ENCODE measurements at regions not wholly inside any gene's neighbourhood (a gene's known extent, or its start where the extent isn't known, plus 50 kb on each side); places are given as distances from the start of the nearest gene placed in this dataset.

- H3K27ac ChIP-seq (replicated peaks; ENCODE audit: low read length), result no peak overlapping the region
- no peak overlapping the region for H3K4ac ChIP-seq (ENCODE audit: low read length)
- H3K4me3 ChIP-seq (ENCODE audit: low read length in 2 of 2), result no peak overlapping the region
- no peaks in the 10 kb centered on the region for H3K27me3 ChIP-seq (ENCODE audit: control insufficient read depth in 3 of 3, insufficient read depth in 3 of 3, low read depth in 1 of 3, low read length in 3 of 3)
- WGBS, 2 donors (ENCODE audit: extremely low coverage in 2 of 2, insufficient read length in 2 of 2, insufficient replicate concordance in 1 of 2), result no CpG with 5 or more reads among the region's 11 CpGs
- H4K91ac ChIP-seq (ENCODE audit: low read depth, low read length, poor library complexity), result no peak overlapping the region
- H3K14ac ChIP-seq (ENCODE audit: low read length), result no peak overlapping the region
- H3K36me3 ChIP-seq (replicated peaks in 1 of 2; ENCODE audit: control insufficient read depth in 2 of 2, insufficient read depth in 2 of 2, low read length in 2 of 2), result no peaks in the 10 kb centered on the region
- no peak overlapping the region for H4K8ac ChIP-seq (ENCODE audit: low read depth, low read length)
- H2AFZ ChIP-seq (ENCODE audit: low read length), result peak overlapping the region; percentile 36
- no peak overlapping the region for H2AK5ac ChIP-seq (ENCODE audit: low read depth, low read length)
- H3K23ac ChIP-seq (ENCODE audit: low read depth, low read length, poor library complexity), result no peak overlapping the region
- H3K79me1 ChIP-seq (ENCODE audit: low read depth, low read length), result no peaks in the 10 kb centered on the region
- H2BK120ac ChIP-seq (ENCODE audit: low read depth, low read length), result no peak overlapping the region
- no peak overlapping the region for H2BK15ac ChIP-seq (ENCODE audit: low read length)
- H3K9me3 ChIP-seq (replicated peaks in 1 of 2; ENCODE audit: control insufficient read depth in 2 of 2, insufficient read depth in 1 of 2, low read depth in 1 of 2, low read length in 2 of 2), result no peaks in the 10 kb centered on the region
- H3K18ac ChIP-seq (ENCODE audit: low read length), result no peak overlapping the region
- no peak overlapping the region for H3K4me2 ChIP-seq (ENCODE audit: insufficient read depth, low read length, poor library complexity, severe bottlenecking)
- H3K9ac ChIP-seq (ENCODE audit: low read depth, low read length, poor library complexity), result no peak overlapping the region
- peaks cover 18 to 33% of the 10 kb centered on the region in 2 donors for H3K4me1 ChIP-seq (ENCODE audit: control insufficient read depth in 2 of 2, insufficient read depth in 1 of 2, low read depth in 1 of 2, low read length in 2 of 2)
- peak; percentile 44 for DNase-seq (ENCODE audit: low spot score)
- H2BK5ac ChIP-seq (ENCODE audit: low read length), result no peak overlapping the region
- H2BK12ac ChIP-seq (ENCODE audit: low read length), result no peak overlapping the region
Measured at GRCh38 chr1:56189946-56190805, 389.2 kb downstream of the PLPP3 start.

GRCh38 chr1:56189454-56189853 lies 389.9 kb downstream of the PLPP3 start:
- Histone ChIP-seq H3K4me1 (ENCODE audit: control insufficient read depth in 2 of 2, insufficient read depth in 1 of 2, low read depth in 1 of 2, low read length in 2 of 2) (peaks cover 18 to 33% of the 10 kb centered on the region in 2 donors), H3K23ac (ENCODE audit: low read depth, low read length, poor library complexity) (no peak overlapping the region), H3K4me3 (ENCODE audit: low read length in 2 of 2) (no peak overlapping the region), H3K27ac (replicated peaks; ENCODE audit: low read length) (no peak overlapping the region), H3K18ac (ENCODE audit: low read length) (no peak overlapping the region), H3K79me1 (ENCODE audit: low read depth, low read length) (no peaks in the 10 kb centered on the region), H4K8ac (ENCODE audit: low read depth, low read length) (no peak overlapping the region), H3K14ac (ENCODE audit: low read length) (no peak overlapping the region), H2BK120ac (ENCODE audit: low read depth, low read length) (no peak overlapping the region), H4K91ac (ENCODE audit: low read depth, low read length, poor library complexity) (no peak overlapping the region), H3K4ac (ENCODE audit: low read length) (no peak overlapping the region), H2AFZ (ENCODE audit: low read length) (peak overlapping the region; percentile 36), H3K9me3 (replicated peaks in 1 of 2; ENCODE audit: control insufficient read depth in 2 of 2, insufficient read depth in 1 of 2, low read depth in 1 of 2, low read length in 2 of 2) (no peaks in the 10 kb centered on the region), H2BK15ac (ENCODE audit: low read length) (no peak overlapping the region), H2BK12ac (ENCODE audit: low read length) (no peak overlapping the region), H2BK5ac (ENCODE audit: low read length) (no peak overlapping the region), H3K4me2 (ENCODE audit: insufficient read depth, low read length, poor library complexity, severe bottlenecking) (no peak overlapping the region), H2AK5ac (ENCODE audit: low read depth, low read length) (no peak overlapping the region), H3K36me3 (replicated peaks in 1 of 2; ENCODE audit: control insufficient read depth in 2 of 2, insufficient read depth in 2 of 2, low read length in 2 of 2) (no peaks in the 10 kb centered on the region), H3K27me3 (ENCODE audit: control insufficient read depth in 3 of 3, insufficient read depth in 3 of 3, low read depth in 1 of 3, low read length in 3 of 3) (no peaks in the 10 kb centered on the region), H3K9ac (ENCODE audit: low read depth, low read length, poor library complexity) (no peak overlapping the region)
- WGBS, 2 donors (ENCODE audit: extremely low coverage in 2 of 2, insufficient read length in 2 of 2, insufficient replicate concordance in 1 of 2), result no CpG with 5 or more reads among the region's 2 CpGs
- no peak for DNase-seq (ENCODE audit: low spot score)

GRCh38 chr1:56188855-56189254 lies 390.5 kb downstream of the PLPP3 start:
- no peaks in the 10 kb centered on the region for H3K79me1 ChIP-seq (ENCODE audit: low read depth, low read length)
- peak overlapping the region; percentile 36 for H2AFZ ChIP-seq (ENCODE audit: low read length)
- H4K8ac ChIP-seq (ENCODE audit: low read depth, low read length), result no peak overlapping the region
- H4K91ac ChIP-seq (ENCODE audit: low read depth, low read length, poor library complexity), result no peak overlapping the region
- no peak overlapping the region for H3K4ac ChIP-seq (ENCODE audit: low read length)
- peak; percentile 62 for DNase-seq (ENCODE audit: low spot score)
- H2BK12ac ChIP-seq (ENCODE audit: low read length), result no peak overlapping the region
- H3K4me1 ChIP-seq (ENCODE audit: control insufficient read depth in 2 of 2, insufficient read depth in 1 of 2, low read depth in 1 of 2, low read length in 2 of 2), result peaks cover 18 to 33% of the 10 kb centered on the region in 2 donors
- no peak overlapping the region for H3K18ac ChIP-seq (ENCODE audit: low read length)
- no peak overlapping the region for H3K14ac ChIP-seq (ENCODE audit: low read length)
- WGBS, 2 donors (ENCODE audit: extremely low coverage in 2 of 2, insufficient read length in 2 of 2, insufficient replicate concordance in 1 of 2), result no CpG with 5 or more reads among the region's 3 CpGs
- H3K27ac ChIP-seq (replicated peaks; ENCODE audit: low read length), result no peak overlapping the region
- H3K9ac ChIP-seq (ENCODE audit: low read depth, low read length, poor library complexity), result no peak overlapping the region
- H3K4me3 ChIP-seq (ENCODE audit: low read length in 2 of 2), result no peak overlapping the region
- no peak overlapping the region for H2BK120ac ChIP-seq (ENCODE audit: low read depth, low read length)
- no peak overlapping the region for H2BK5ac ChIP-seq (ENCODE audit: low read length)
- H2AK5ac ChIP-seq (ENCODE audit: low read depth, low read length), result no peak overlapping the region
- no peak overlapping the region for H3K23ac ChIP-seq (ENCODE audit: low read depth, low read length, poor library complexity)
- H3K9me3 ChIP-seq (replicated peaks in 1 of 2; ENCODE audit: control insufficient read depth in 2 of 2, insufficient read depth in 1 of 2, low read depth in 1 of 2, low read length in 2 of 2), result no peaks in the 10 kb centered on the region
- no peak overlapping the region for H3K4me2 ChIP-seq (ENCODE audit: insufficient read depth, low read length, poor library complexity, severe bottlenecking)
- no peaks in the 10 kb centered on the region for H3K27me3 ChIP-seq (ENCODE audit: control insufficient read depth in 3 of 3, insufficient read depth in 3 of 3, low read depth in 1 of 3, low read length in 3 of 3)
- H2BK15ac ChIP-seq (ENCODE audit: low read length), result no peak overlapping the region
- no peaks in the 10 kb centered on the region for H3K36me3 ChIP-seq (replicated peaks in 1 of 2; ENCODE audit: control insufficient read depth in 2 of 2, insufficient read depth in 2 of 2, low read length in 2 of 2)

- Histone ChIP-seq H2AFZ (ENCODE audit: low read length) (no peak overlapping the region), H3K4ac (ENCODE audit: low read length) (no peak overlapping the region), H4K8ac (ENCODE audit: low read depth, low read length) (no peak overlapping the region), H3K36me3 (replicated peaks in 1 of 2; ENCODE audit: control insufficient read depth in 2 of 2, insufficient read depth in 2 of 2, low read length in 2 of 2) (no peaks in the 10 kb centered on the region), H2BK5ac (ENCODE audit: low read length) (no peak overlapping the region), H3K9me3 (replicated peaks in 1 of 2; ENCODE audit: control insufficient read depth in 2 of 2, insufficient read depth in 1 of 2, low read depth in 1 of 2, low read length in 2 of 2) (no peaks in the 10 kb centered on the region), H2BK120ac (ENCODE audit: low read depth, low read length) (no peak overlapping the region), H2BK12ac (ENCODE audit: low read length) (no peak overlapping the region), H3K4me2 (ENCODE audit: insufficient read depth, low read length, poor library complexity, severe bottlenecking) (no peak overlapping the region), H3K4me3 (ENCODE audit: low read length in 2 of 2) (no peak overlapping the region), H3K79me1 (ENCODE audit: low read depth, low read length) (no peaks in the 10 kb centered on the region), H3K27me3 (ENCODE audit: control insufficient read depth in 3 of 3, insufficient read depth in 3 of 3, low read depth in 1 of 3, low read length in 3 of 3) (no peaks in the 10 kb centered on the region), H3K27ac (replicated peaks; ENCODE audit: low read length) (no peak overlapping the region), H2AK5ac (ENCODE audit: low read depth, low read length) (no peak overlapping the region), H3K18ac (ENCODE audit: low read length) (peak overlapping the region; percentile 23), H3K23ac (ENCODE audit: low read depth, low read length, poor library complexity) (no peak overlapping the region), H3K14ac (ENCODE audit: low read length) (no peak overlapping the region), H2BK15ac (ENCODE audit: low read length) (no peak overlapping the region), H3K4me1 (ENCODE audit: control insufficient read depth in 2 of 2, insufficient read depth in 1 of 2, low read depth in 1 of 2, low read length in 2 of 2) (peaks cover 18 to 33% of the 10 kb centered on the region in 2 donors), H3K9ac (ENCODE audit: low read depth, low read length, poor library complexity) (no peak overlapping the region), H4K91ac (ENCODE audit: low read depth, low read length, poor library complexity) (no peak overlapping the region)
- DNase-seq (ENCODE audit: low spot score), result no peak
- WGBS, 2 donors (ENCODE audit: extremely low coverage in 2 of 2, insufficient read length in 2 of 2, insufficient replicate concordance in 1 of 2), result no CpG with 5 or more reads among the region's 3 CpGs
Measured at GRCh38 chr1:56188221-56188620, 391.1 kb downstream of the PLPP3 start.

Measured in neuronal stem cell (in vitro differentiated cells).